ENCODE measurements at regions not wholly inside any gene's neighbourhood (a gene's known extent, or its start where the extent isn't known, plus 50 kb on each side); places are given as distances from the start of the nearest gene placed in this dataset.

- no peak for DNase-seq (ENCODE audit: low spot score, unreplicated experiment)
- Mint-ChIP-seq H3K9me3 (ENCODE audit: low read depth) (peaks cover 7% of the 10 kb centered on the region), H3K36me3 (ENCODE audit: insufficient read depth) (no peaks in the 10 kb centered on the region), H3K27ac (no peak overlapping the region), H3K4me3 (ENCODE audit: low read depth) (no peak overlapping the region), H3K27me3 (no peaks in the 10 kb centered on the region), H3K4me1 (ENCODE audit: low read depth) (peaks cover 4% of the 10 kb centered on the region)
- TF ChIP-seq CTCF (IDR thresholded peaks at IDR 0.05; ENCODE audit: unreplicated experiment) = no peak
These were observed 197.7 kb downstream of the SPATA18 start for GRCh38 chr4:52248820-52249219.

GRCh38 chr4:52249581-52249980, 198.5 kb downstream of the SPATA18 start:
- Mint-ChIP-seq H3K4me1 (ENCODE audit: low read depth) (peaks cover 4% of the 10 kb centered on the region), H3K36me3 (ENCODE audit: insufficient read depth) (no peaks in the 10 kb centered on the region), H3K9me3 (ENCODE audit: low read depth) (peaks cover 7% of the 10 kb centered on the region), H3K4me3 (ENCODE audit: low read depth) (no peak overlapping the region), H3K27me3 (no peaks in the 10 kb centered on the region), H3K27ac (no peak overlapping the region)
- no peak for TF ChIP-seq CTCF (IDR thresholded peaks at IDR 0.05; ENCODE audit: unreplicated experiment)
- no peak for DNase-seq (ENCODE audit: low spot score, unreplicated experiment)

GRCh38 chr4:52250154-52250553, 199.1 kb downstream of the SPATA18 start:
- Mint-ChIP-seq H3K27ac (no peak overlapping the region), H3K4me3 (ENCODE audit: low read depth) (no peak overlapping the region), H3K27me3 (no peaks in the 10 kb centered on the region), H3K4me1 (ENCODE audit: low read depth) (peaks cover 4% of the 10 kb centered on the region), H3K9me3 (ENCODE audit: low read depth) (peaks cover 7% of the 10 kb centered on the region), H3K36me3 (ENCODE audit: insufficient read depth) (no peaks in the 10 kb centered on the region)
- no peak for TF ChIP-seq CTCF (IDR thresholded peaks at IDR 0.05; ENCODE audit: unreplicated experiment)
- DNase-seq (ENCODE audit: low spot score, unreplicated experiment) = no peak

- Mint-ChIP-seq H3K36me3 (ENCODE audit: insufficient read depth) (no peaks in the 10 kb centered on the region), H3K4me3 (ENCODE audit: low read depth) (no peak overlapping the region), H3K27me3 (no peaks in the 10 kb centered on the region), H3K4me1 (ENCODE audit: low read depth) (peaks cover 8% of the 10 kb centered on the region), H3K27ac (no peak overlapping the region), H3K9me3 (ENCODE audit: low read depth) (peaks cover 7% of the 10 kb centered on the region)
- TF ChIP-seq CTCF (IDR thresholded peaks at IDR 0.05; ENCODE audit: unreplicated experiment) = no peak
- no peak for DNase-seq (ENCODE audit: low spot score, unreplicated experiment)
These were observed 200.8 kb downstream of the SPATA18 start for GRCh38 chr4:52251864-52252263.

GRCh38 chr4:52253025-52253424, 201.9 kb downstream of the SPATA18 start:
- H3K9me3 Mint-ChIP-seq (ENCODE audit: low read depth) = peaks cover 7% of the 10 kb centered on the region
- no peak overlapping the region for H3K27ac Mint-ChIP-seq
- no peak for TF ChIP-seq CTCF (IDR thresholded peaks at IDR 0.05; ENCODE audit: unreplicated experiment)
- no peak for DNase-seq (ENCODE audit: low spot score, unreplicated experiment)
- no peak overlapping the region for H3K4me3 Mint-ChIP-seq (ENCODE audit: low read depth)
- H3K36me3 Mint-ChIP-seq (ENCODE audit: insufficient read depth) = no peaks in the 10 kb centered on the region
- no peaks in the 10 kb centered on the region for H3K27me3 Mint-ChIP-seq
- H3K4me1 Mint-ChIP-seq (ENCODE audit: low read depth) = peaks cover 8% of the 10 kb centered on the region

Measured in progenitor cell of endocrine pancreas (in vitro differentiated cells).